MM.1S (cell line): ENCODE measurements at regions not wholly inside any gene's neighbourhood (a gene's known extent, or its start where the extent isn't known, plus 50 kb on each side); places are given as distances from the start of the nearest gene placed in this dataset.

ENCODE experiments used
- DNase-seq: peaks from one replicate; pipeline ENCODE4 v3.0.0-alpha.2; 2015
- H2AFZ ChIP-seq: fragments of 300-600 bp; sonication (generic); 2 replicates; pipeline ENCODE4 v1.6.0; 2016; ENCODE audit warnings: antibody characterized with exemption, low read length
- H3F3A ChIP-seq: fragments of 300-600 bp; sonication (generic); 2 replicates; pipeline ENCODE4 v1.6.1; 2016; ENCODE audit warnings: mild to moderate bottlenecking, antibody characterized with exemption, low read length, moderate library complexity, mixed read lengths; ENCODE audit not compliant: insufficient read depth
- H3K27ac ChIP-seq: fragments of 300-600 bp; sonication (generic); 2 replicates; pipeline ENCODE4 v1.5.1; 2016; ENCODE audit warnings: mild to moderate bottlenecking, low read length
- H3K27me3 ChIP-seq: fragments of 300-600 bp; sonication (generic); replicated peaks from 2 replicates; pipeline ENCODE4 v1.6.0; 2016; ENCODE audit warnings: low read length; ENCODE audit not compliant: insufficient read depth
- H3K36me3 ChIP-seq: fragments of 300-600 bp; sonication (generic); replicated peaks from 2 replicates; pipeline ENCODE4 v1.6.1; 2016; ENCODE audit warnings: mild to moderate bottlenecking, low read length, mixed read lengths; ENCODE audit not compliant: insufficient read depth
- H3K4me1 ChIP-seq: fragments of 300-600 bp; sonication (generic); 2 replicates; pipeline ENCODE4 v1.6.1; 2016; ENCODE audit warnings: low read length, mixed read lengths
- H3K4me2 ChIP-seq: fragments of 300-600 bp; sonication (generic); 2 replicates; pipeline ENCODE4 v1.6.0; 2016; ENCODE audit warnings: low read depth, low read length
- H3K4me3 ChIP-seq: fragments of 300-600 bp; sonication (generic); 2 replicates; pipeline ENCODE4 v1.5.1; 2016; ENCODE audit warnings: low read length, mixed read lengths
- H3K79me2 ChIP-seq: fragments of 300-600 bp; sonication (generic); 2 replicates; pipeline ENCODE4 v1.6.1; 2016; ENCODE audit warnings: mixed run types, low read length, mixed read lengths
- H3K9ac ChIP-seq: fragments of 300-600 bp; sonication (generic); 2 replicates; pipeline ENCODE4 v1.6.1; 2016; ENCODE audit warnings: low read length, mixed read lengths
- H3K9me2 ChIP-seq: fragments of 300-600 bp; sonication (generic); replicated peaks from 2 replicates; pipeline ENCODE4 v1.6.1; 2016; ENCODE audit warnings: mild to moderate bottlenecking, low read length, mixed read lengths; ENCODE audit not compliant: insufficient read depth
- H3K9me3 ChIP-seq: fragments of 300-600 bp; sonication (generic); replicated peaks from 2 replicates; pipeline ENCODE4 v1.6.1; 2016; ENCODE audit warnings: mild to moderate bottlenecking, low read length, mixed read lengths; ENCODE audit not compliant: insufficient read depth
- H4K20me1 ChIP-seq: fragments of 300-600 bp; sonication (generic); 2 replicates; pipeline ENCODE4 v1.6.1; 2016; ENCODE audit warnings: mild to moderate bottlenecking, low read length, moderate library complexity, mixed read lengths; ENCODE audit not compliant: insufficient read depth
- EZH2 ChIP-seq: fragments of 300-600 bp; sonication (generic); optimal IDR thresholded peaks from 2 replicates; pipeline ENCODE3; 2017; ENCODE audit warnings: low read depth, mild to moderate bottlenecking, antibody characterized with exemption, low read length, mixed read lengths
- EZH2phosphoT487 ChIP-seq: fragments of 300-600 bp; sonication (generic); IDR thresholded peaks from 2 replicates; pipeline ENCODE4 v1.6.1; 2018; ENCODE audit warnings: antibody characterized with exemption, low read length
- TF ChIP-seq, protein P1 (sequence below): fragments of 300-600 bp; sonication (generic); IDR thresholded peaks from 2 replicates; pipeline ENCODE4 v1.5.1; 2016; ENCODE audit warnings: antibody characterized with exemption, low read length, mixed read lengths

DNA sequence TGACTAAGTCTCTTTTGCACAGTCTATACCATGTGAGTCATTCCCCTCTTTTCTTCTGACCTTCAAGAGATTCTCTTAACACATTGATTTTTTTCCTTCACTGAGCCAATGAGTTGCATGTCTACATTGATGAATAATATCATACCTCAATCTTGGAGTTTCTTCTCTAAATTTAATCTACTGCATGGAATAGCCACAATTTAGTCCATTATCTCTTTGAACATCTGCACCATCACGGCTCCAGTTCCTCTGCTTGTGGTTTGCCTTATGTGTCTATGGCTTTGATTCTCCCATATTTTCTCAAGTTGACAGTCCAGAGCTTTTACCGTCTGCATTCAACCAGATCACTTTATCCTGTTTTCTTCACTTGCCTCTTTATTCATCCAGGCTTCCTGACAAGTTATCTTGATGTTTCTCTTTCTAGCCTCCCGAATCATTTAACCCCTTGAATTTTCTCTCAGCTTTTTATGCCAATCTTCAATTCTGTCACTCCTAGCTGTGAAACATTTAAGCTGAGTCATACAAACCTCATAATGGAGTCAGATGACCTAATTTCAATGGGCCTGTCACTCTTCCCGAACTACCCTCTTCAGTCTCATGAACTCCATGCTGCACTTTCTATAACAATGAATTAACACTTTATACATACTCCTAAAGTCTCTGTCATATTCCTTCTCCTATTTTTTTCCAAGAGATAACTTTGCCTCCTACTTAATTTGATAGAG lies 222.3 kb downstream of the CPE start:
- Histone ChIP-seq H3F3A (no peaks in the 10 kb centered on the region), H3K79me2 (no peaks in the 10 kb centered on the region), H3K9ac (no peak overlapping the region), H3K4me2 (no peak overlapping the region), H3K27ac (no peak overlapping the region), H3K4me3 (no peak overlapping the region), H3K9me2 (no peaks in the 10 kb centered on the region), H4K20me1 (no peaks in the 10 kb centered on the region), H2AFZ (no peak overlapping the region), H3K36me3 (no peaks in the 10 kb centered on the region), H3K4me1 (no peaks in the 10 kb centered on the region), H3K27me3 (no peaks in the 10 kb centered on the region), H3K9me3 (no peaks in the 10 kb centered on the region)
- no peak for DNase-seq
- TF ChIP-seq EZH2: no peak
- TF ChIP-seq EZH2phosphoT487: no peak
- TF ChIP-seq, protein P1, sequence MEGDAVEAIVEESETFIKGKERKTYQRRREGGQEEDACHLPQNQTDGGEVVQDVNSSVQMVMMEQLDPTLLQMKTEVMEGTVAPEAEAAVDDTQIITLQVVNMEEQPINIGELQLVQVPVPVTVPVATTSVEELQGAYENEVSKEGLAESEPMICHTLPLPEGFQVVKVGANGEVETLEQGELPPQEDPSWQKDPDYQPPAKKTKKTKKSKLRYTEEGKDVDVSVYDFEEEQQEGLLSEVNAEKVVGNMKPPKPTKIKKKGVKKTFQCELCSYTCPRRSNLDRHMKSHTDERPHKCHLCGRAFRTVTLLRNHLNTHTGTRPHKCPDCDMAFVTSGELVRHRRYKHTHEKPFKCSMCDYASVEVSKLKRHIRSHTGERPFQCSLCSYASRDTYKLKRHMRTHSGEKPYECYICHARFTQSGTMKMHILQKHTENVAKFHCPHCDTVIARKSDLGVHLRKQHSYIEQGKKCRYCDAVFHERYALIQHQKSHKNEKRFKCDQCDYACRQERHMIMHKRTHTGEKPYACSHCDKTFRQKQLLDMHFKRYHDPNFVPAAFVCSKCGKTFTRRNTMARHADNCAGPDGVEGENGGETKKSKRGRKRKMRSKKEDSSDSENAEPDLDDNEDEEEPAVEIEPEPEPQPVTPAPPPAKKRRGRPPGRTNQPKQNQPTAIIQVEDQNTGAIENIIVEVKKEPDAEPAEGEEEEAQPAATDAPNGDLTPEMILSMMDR: no peak

DNA sequence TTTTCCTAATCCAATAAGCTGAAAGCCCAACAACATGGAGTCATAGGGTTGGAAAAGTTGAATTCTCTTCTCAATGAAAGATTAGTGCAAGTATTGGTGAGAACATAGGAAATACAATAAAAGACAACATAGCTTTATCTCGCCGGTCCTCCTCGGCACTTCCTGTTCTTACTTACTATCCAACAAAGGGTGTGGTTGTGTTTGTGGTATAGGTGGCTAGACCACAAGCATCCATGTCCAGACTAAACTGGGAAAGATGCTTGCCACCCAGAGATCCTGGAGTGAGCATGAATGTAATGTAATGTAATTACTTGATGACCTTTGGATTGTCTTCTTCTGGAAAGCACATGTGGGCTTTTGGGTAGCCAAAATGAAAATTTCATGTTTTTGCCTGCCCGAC lies 223.8 kb downstream of the CPE start:
- H3K4me2 ChIP-seq: no peak overlapping the region
- no peak overlapping the region for H3K27ac ChIP-seq
- no peaks in the 10 kb centered on the region for H4K20me1 ChIP-seq
- no peak overlapping the region for H3K9ac ChIP-seq
- H3K4me3 ChIP-seq: no peak overlapping the region
- DNase-seq: no peak
- H2AFZ ChIP-seq: no peak overlapping the region
- no peaks in the 10 kb centered on the region for H3K9me2 ChIP-seq
- no peaks in the 10 kb centered on the region for H3F3A ChIP-seq
- H3K79me2 ChIP-seq: no peaks in the 10 kb centered on the region
- no peaks in the 10 kb centered on the region for H3K27me3 ChIP-seq
- no peak for TF ChIP-seq EZH2phosphoT487
- no peak for TF ChIP-seq EZH2
- TF ChIP-seq, protein P1: no peak
- no peaks in the 10 kb centered on the region for H3K4me1 ChIP-seq
- no peaks in the 10 kb centered on the region for H3K9me3 ChIP-seq
- no peaks in the 10 kb centered on the region for H3K36me3 ChIP-seq

DNA sequence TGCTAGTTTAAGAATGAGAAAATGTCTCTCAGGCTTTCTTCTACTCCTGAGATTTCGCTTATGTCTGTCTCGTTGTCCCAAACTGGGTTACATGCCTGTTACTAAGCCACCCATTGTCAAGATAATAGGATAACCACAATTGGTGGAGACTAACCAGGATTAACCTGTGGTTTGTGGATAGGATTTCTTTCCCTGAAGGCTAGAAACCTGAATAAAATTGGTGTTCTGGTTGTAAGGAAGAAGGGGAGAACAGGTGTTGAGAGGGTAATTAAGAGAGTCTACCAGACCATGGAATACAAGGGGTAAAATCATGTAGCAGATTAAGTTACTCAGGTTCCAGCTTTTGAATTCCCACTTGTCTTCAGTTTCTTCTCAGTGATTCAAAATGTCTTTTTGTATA lies 225.4 kb downstream of the CPE start:
- Histone ChIP-seq H3K9me2 (no peaks in the 10 kb centered on the region), H3K4me1 (no peaks in the 10 kb centered on the region), H3K4me2 (no peak overlapping the region), H4K20me1 (no peaks in the 10 kb centered on the region), H3K79me2 (no peaks in the 10 kb centered on the region), H3F3A (no peaks in the 10 kb centered on the region), H3K27me3 (no peaks in the 10 kb centered on the region), H3K4me3 (no peak overlapping the region), H2AFZ (no peak overlapping the region), H3K27ac (no peak overlapping the region), H3K9ac (no peak overlapping the region), H3K9me3 (no peaks in the 10 kb centered on the region), H3K36me3 (no peaks in the 10 kb centered on the region)
- TF ChIP-seq EZH2phosphoT487 (no peak), EZH2 (no peak)
- TF ChIP-seq, protein P1: no peak
- no peak for DNase-seq
